Fibroblast of mammary gland (primary cell): ENCODE measurements at regions not wholly inside any gene's neighbourhood (a gene's known extent, or its start where the extent isn't known, plus 50 kb on each side); places are given as distances from the start of the nearest gene placed in this dataset.

ENCODE experiments used
- DNase-seq: peaks from one replicate; pipeline ENCODE4 v3.0.0-alpha.2; 2010; ENCODE audit warnings: low read depth
- H3K4me3 ChIP-seq: 2 replicates; pipeline ENCODE4 v1.5.1; 2011; ENCODE audit warnings: low read depth, mild to moderate bottlenecking, low read length, moderate library complexity; ENCODE audit not compliant: control insufficient read depth
- CTCF ChIP-seq: conservative IDR thresholded peaks from 2 replicates; pipeline ENCODE4 v1.5.1; 2011; ENCODE audit warnings: low read depth, low read length, inconsistent platforms; ENCODE audit not compliant: control insufficient read depth, insufficient read depth

- DNase-seq: no peak
- no peak overlapping the region for H3K4me3 ChIP-seq
- TF ChIP-seq CTCF: no peak
Observed at GRCh38 chr4:65019775-65020174, 610.5 kb upstream of the TECRL start.

GRCh38 chr4:65018313-65018712 is 609.1 kb upstream of the TECRL start:
- no peak overlapping the region for H3K4me3 ChIP-seq
- no peak for TF ChIP-seq CTCF
- DNase-seq: no peak

- no peak for DNase-seq
- TF ChIP-seq CTCF: no peak
- H3K4me3 ChIP-seq: no peak overlapping the region
Observed at GRCh38 chr4:65014078-65014477, 604.8 kb upstream of the TECRL start.

GRCh38 chr4:65007841-65008439 is 598.7 kb upstream of the TECRL start:
- TF ChIP-seq CTCF: peak; percentile 46
- peak; percentile 40 for DNase-seq
- H3K4me3 ChIP-seq: no peak overlapping the region

- DNase-seq: no peak
- H3K4me3 ChIP-seq: no peak overlapping the region
- no peak for TF ChIP-seq CTCF
Observed at GRCh38 chr4:64975177-64975576, 565.9 kb upstream of the TECRL start.

- no peak overlapping the region for H3K4me3 ChIP-seq
- no peak for DNase-seq
- TF ChIP-seq CTCF: no peak
Observed at GRCh38 chr4:64969081-64969480, 559.8 kb upstream of the TECRL start.

- no peak overlapping the region for H3K4me3 ChIP-seq
- DNase-seq: no peak
- TF ChIP-seq CTCF: no peak
Observed at GRCh38 chr4:64967286-64967685, 558.0 kb upstream of the TECRL start.
